Fibroblast of villous mesenchyme (primary cell): ENCODE measurements at regions not wholly inside any gene's neighbourhood (a gene's known extent, or its start where the extent isn't known, plus 50 kb on each side); places are given as distances from the start of the nearest gene placed in this dataset.
A peak's percentile ranks its signal among the peaks of the same experiment; 100 is the strongest.
"Not testable (repeated sequence)": the region's sequence is repeated elsewhere in the genome, so short reads cannot be mapped to it uniquely, and the experiment has no call there.

ENCODE experiments used
- DNase-seq: peaks from one replicate; pipeline ENCODE4 v3.0.0-alpha.2; 2010; ENCODE audit warnings: low read depth
- H3K4me3 ChIP-seq: 2 replicates; pipeline ENCODE4 v1.5.1; 2011; ENCODE audit warnings: low read depth, mild to moderate bottlenecking, low read length
- TF ChIP-seq, protein P1 (sequence below): IDR thresholded peaks from 2 replicates; pipeline ENCODE4 v1.5.1; 2012; ENCODE audit warnings: low read depth, mild to moderate bottlenecking, low read length; ENCODE audit not compliant: insufficient read depth

DNA sequence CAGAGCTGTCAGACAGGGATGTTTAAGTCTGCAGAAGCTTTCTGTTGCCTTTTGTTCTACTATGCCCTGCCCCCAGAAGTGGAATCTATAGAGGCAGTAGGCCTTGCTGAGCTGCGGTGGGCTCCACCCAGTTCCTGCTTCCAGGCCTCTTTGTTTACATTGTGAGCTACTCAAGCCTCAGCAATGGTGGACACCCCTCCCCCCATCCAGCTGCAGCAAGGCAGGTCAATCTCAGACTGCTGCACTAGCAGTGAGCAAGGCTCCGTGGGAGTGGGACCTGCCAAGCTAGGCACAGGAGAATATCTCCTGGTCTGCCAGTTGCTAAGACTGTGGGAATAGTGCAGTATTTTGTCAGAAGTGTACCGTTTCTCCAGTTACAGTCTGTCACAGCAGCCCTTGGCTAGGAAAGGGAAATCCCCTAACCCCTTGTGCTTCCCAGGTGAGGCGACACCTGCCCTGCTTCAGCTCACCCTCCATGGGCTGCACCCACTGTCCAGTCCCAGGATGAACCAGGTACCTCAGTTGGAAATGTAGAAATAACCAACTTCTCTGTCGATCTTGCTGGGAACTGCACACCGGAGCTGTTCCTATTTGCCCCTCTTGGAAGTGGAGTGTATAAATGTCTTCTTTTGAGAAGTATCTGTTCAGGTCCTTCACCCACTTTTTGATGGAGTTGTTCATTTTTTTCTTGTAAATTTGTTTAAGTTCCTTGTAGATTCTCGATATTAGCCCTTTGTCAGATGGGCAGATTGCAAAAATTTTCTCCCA lies 213.5 kb upstream of the SLC38A2 start:
- TF ChIP-seq, protein P1, sequence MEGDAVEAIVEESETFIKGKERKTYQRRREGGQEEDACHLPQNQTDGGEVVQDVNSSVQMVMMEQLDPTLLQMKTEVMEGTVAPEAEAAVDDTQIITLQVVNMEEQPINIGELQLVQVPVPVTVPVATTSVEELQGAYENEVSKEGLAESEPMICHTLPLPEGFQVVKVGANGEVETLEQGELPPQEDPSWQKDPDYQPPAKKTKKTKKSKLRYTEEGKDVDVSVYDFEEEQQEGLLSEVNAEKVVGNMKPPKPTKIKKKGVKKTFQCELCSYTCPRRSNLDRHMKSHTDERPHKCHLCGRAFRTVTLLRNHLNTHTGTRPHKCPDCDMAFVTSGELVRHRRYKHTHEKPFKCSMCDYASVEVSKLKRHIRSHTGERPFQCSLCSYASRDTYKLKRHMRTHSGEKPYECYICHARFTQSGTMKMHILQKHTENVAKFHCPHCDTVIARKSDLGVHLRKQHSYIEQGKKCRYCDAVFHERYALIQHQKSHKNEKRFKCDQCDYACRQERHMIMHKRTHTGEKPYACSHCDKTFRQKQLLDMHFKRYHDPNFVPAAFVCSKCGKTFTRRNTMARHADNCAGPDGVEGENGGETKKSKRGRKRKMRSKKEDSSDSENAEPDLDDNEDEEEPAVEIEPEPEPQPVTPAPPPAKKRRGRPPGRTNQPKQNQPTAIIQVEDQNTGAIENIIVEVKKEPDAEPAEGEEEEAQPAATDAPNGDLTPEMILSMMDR, result no peak
- no peak overlapping the region for H3K4me3 ChIP-seq
- DNase-seq, result peak; percentile 88

DNA sequence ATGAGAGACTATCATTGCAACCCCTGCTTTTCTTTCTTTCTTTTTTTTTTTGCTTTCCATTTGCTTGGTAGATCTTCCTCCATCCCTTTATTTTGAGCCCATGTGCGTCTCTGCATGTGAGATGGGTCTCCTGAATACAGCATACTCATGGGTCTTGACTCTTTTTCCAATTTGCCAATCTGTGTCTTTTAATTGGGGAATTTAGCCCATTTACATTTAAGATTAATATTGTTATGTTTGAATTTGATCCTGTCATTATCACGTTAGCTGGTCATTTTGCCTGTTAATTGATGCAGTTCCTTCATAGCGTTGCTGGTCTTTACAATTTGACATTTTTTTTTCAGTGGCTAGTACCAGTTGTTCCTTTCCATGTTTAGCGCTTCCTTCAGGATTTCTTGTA lies 211.5 kb upstream of the SLC38A2 start:
- DNase-seq, result not testable (repeated sequence)

DNA sequence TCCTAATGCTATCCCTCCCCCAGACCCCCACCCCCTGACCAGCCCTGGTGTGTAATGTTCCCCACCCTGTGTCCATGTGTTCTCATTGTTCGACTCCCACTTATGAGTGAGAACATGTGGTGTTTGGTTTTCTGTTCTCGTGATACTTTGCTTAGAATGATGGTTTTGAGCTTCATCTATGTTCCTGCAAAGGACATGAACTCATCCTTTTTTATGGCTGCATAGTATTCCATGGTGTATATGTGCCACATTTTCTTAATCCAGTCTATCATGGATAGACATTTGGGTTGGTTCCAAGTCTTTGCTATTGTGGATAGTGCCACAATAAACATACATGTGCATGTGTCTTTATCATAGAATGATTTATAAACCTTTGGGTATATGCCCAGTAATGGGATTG lies 209.4 kb upstream of the SLC38A2 start:
- DNase-seq, result not testable (repeated sequence)

More for the DNA sequence above, 211.5 kb upstream of the SLC38A2 start:
- H3K4me3 ChIP-seq, result not testable (repeated sequence)

DNA sequence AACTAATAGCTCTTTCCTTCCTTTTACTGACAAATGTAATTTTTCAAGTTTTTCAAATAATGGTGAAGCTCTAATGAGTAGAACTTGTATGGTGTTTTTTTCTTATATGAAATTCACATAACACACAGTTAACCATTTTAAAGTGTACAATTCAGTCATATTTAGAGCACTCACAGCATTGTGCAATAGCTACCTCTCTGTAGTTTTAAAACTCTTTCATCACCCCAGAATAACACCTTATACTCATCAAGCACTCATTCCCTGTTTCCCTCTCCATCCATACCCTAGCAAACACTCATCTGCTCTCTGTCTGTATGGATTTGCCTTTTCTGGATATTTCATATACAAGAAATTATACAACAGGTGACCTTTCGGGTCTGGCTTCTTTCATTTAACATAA lies 207.9 kb upstream of the SLC38A2 start:
- no peak for DNase-seq
- no peak overlapping the region for H3K4me3 ChIP-seq
- TF ChIP-seq, protein P1, result no peak

More for the DNA sequence above, 209.4 kb upstream of the SLC38A2 start:
- H3K4me3 ChIP-seq, result not testable (repeated sequence)

DNA sequence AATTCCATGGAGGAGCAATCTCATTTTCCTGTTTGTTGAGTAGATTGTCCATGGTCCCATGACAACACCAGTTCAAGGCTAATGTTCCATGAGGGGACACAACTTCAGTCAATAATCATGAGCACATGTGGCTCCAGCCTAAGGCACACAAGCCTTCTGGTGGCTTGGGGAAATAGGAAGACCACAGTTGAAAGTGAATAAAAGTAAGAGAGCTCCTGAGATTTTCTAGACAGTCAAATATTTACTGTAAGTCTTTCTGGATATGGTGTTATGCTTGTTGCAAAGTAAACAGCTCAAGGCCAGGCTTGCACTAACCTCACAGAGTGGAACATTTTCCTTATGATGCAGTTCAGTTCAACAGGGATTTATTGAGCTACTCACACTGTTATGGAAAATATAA lies 206.9 kb upstream of the SLC38A2 start:
- no peak for DNase-seq
- TF ChIP-seq, protein P1, result no peak
- H3K4me3 ChIP-seq, result no peak overlapping the region

DNA sequence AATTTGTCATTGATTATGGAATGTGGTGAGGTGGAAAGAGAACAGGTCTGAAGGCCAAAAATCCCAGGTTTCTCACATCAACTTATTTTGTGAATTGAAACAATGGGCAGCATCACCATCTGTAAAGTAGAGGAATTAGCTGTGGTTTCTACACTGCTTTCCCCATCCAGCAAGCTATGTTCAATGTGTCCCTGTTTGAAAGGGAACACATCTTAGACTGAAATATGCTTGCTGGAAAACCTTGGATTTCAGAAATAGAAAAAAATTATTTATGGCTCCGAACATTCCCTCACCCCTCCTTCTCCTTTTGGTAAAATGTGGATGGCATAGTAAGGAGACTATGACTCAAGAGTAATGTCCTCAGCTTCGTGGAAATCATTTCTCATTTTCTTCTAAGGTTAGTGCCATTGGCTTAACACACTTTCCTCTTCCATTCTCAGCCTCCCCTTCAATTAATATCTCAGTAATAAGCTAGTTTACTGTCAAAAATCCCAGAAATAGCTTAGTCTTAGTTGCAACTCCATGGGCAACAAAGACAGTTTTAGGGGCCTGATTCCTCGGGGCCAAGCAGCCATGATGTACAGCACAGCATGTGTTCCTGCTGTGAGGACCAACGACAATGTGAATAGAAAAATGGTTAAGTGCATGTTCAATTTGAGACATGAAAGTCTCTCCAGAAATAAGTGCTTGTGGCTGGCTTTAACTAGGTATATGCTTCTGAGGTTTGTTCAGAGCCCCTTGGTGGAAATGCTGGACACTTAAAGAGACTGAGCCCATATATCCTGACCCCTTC lies 205.8 kb upstream of the SLC38A2 start:
- H3K4me3 ChIP-seq, result no peak overlapping the region
- TF ChIP-seq, protein P1, result no peak
- no peak for DNase-seq

DNA sequence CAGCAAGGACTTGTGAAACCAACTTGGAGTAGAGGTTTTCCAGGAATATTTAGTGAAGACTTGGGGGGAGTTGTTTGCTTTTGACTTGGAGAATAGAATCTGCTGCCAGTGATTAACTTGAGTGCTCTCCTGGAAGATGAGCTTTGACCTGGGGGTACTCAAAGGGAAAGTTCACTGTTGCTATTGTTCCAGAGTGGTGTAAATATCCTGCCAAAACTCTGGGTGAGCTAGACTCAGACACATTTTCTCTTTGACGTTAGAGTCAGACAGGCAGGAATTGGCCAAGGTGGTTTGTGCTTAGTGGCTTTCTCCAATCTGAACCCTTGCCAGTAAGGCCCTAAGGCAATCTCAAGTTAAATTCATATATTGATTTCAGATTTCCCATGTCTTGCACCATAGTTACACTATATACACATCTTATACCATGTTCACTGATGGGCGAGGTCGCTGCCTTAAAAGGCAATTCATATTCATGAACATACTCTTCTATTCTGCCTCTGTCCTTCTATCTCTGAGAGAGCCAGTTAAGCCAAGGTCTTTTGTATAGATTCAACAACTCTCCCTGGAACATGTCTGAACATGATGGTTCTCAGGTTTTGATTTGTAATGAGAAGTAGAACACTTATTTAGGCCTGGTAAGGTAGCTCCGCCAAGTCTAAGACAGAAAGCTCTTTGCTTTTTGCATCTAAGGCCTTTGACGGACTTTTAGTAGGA lies 204.6 kb upstream of the SLC38A2 start:
- TF ChIP-seq, protein P1, result no peak
- no peak overlapping the region for H3K4me3 ChIP-seq
- no peak for DNase-seq
